HG02852 (cell line): ENCODE measurements at regions not wholly inside any gene's neighbourhood (a gene's known extent, or its start where the extent isn't known, plus 50 kb on each side); places are given as distances from the start of the nearest gene placed in this dataset.
A peak's percentile ranks its signal among the peaks of the same experiment; 100 is the strongest.
"Not testable (repeated sequence)": the region's sequence is repeated elsewhere in the genome, so short reads cannot be mapped to it uniquely, and the experiment has no call there.

ENCODE experiments used
- ATAC-seq: cut with Tn5 transposase; IDR thresholded peaks from one replicate; pipeline ENCODE4 v1.9.1; 2021; ENCODE audit warnings: mild to moderate bottlenecking, moderate library complexity; ENCODE audit not compliant: unreplicated experiment

DNA sequence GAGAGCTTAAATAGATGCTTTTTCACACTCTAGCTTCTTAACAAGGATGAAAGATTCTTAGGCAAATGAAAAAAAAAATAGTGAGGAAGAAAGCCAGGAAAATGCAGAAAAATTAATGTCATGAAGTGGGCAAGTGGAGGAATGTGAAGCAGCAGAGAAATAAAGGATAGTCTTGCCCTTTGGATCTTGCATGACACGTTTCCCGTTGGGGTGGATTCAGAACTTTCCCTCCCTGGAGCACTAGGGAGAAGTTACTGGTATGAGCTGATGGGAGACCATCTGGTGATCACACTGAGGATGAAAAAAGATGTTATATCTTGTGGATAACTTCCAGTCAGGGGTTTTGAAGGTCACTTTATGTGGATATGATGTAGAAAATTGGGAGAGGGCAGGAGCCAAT, 361.8 kb upstream of the ROPN1 start:
- ATAC-seq, result no peak

DNA sequence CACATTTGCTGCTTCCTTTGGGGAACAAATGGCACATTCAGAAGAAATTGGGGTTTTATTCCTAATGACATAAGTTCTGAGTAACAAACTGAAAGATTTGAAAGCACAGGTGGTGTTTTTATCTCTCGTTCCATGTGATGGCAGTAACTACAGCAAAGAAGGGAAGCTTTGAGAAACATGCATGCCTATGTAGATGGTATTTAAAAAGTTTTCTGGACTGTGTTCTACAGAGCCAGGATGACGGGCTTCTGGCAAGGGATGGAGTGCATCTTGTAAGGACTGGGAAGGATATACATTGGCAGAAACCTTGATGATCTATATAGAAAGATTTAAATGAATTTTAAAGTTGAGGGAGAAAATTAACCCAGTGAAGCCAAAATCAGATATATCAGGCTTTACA, 362.2 kb upstream of the ROPN1 start:
- no peak for ATAC-seq

DNA sequence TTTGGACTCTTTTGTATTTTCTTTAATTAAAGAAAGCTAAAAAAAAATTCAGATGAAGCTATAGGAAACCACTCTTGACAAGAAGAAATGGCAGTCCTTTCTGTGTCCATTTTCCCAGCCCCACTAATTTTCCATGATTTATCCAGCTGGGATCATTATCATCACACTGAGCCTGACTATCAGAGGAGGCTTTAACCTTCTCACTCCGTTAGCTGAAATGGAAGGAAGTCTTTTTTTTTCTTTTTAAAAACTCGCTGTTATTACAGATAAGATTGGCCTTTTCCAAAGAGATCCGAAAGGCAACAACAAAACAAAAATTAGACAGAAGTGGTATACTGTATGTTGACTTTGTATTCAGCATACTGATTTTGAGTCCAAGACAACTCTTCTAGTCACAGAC, 366.2 kb upstream of the ROPN1 start:
- ATAC-seq, result no peak

DNA sequence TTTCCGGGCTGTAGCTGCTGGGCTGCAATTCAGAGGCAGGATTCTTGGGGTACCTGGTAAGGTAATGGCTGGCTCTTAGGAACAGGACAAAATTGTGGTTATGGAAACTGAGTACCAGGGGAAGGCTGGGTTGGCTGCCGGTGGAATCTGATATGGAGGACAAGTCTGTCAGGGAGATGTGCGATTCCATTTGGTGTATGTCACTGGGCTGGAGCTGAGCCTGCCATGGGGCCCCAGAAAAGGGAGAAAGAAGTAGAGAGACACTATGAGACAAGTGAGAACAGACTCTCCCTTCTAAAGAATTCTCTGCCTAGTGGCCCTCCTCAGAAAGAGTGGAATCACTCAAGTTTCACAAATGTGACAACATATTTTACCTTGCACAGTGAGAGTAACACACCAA, 368.2 kb upstream of the ROPN1 start:
- ATAC-seq, result no peak

DNA sequence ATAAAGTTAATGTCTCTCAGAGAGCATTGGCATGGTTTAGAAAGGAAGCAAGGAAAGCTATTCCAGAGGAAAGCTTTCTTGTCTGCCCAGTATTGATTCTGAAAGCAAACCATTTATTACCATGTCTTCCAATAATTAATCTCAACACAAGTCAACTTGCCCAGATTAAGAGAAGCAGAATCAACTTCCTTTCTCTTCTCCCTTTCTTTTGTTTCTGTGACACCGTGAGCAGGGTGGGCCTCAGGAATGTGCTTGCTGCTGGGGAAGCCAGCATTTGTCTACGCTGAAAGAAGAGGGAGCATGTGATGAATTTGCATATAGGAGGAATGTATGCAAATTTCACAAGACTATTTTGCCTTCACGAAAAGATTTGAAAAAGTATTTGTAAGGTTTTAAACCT, 368.6 kb upstream of the ROPN1 start:
- ATAC-seq, result no peak

DNA sequence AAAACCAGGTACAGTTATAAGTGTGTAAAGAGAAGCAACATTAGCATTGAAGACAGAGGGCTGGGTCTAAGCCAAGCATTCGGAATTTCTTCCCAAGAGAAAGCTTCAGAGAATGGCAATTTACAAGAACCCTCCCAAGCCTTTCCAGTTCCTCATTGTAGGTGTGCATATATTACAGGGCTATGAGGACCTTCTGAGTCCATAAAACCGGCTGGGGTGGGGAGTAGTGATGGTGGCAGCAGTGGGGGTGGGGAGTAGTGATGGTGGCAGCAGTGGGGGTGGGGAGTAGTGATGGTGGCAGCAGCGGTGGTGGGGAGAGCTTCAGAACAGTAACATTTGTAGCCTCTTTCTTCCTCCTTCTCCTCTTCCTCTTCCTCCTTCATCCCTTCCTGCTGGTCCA, 368.7 kb upstream of the UMPS start:
- no peak for ATAC-seq

DNA sequence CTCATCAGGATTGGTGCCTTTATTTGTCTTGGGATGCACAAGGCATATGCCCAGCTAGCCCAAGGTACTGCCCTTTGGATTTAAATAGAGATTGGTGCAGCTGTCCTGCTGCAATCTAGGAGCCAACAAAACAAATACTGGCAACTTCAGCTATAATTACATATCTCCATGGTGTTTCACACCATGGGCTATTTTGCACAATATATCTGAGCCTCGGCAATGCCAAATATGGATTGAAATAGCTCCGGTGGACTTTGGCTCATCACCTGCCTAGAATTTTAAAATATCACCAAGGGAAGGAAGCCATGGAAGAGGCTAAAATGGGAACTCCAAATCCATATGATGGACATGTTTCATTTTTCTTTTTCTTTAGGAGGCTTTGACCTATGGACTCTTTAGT, 367.8 kb upstream of the UMPS start:
- ATAC-seq, result no peak

DNA sequence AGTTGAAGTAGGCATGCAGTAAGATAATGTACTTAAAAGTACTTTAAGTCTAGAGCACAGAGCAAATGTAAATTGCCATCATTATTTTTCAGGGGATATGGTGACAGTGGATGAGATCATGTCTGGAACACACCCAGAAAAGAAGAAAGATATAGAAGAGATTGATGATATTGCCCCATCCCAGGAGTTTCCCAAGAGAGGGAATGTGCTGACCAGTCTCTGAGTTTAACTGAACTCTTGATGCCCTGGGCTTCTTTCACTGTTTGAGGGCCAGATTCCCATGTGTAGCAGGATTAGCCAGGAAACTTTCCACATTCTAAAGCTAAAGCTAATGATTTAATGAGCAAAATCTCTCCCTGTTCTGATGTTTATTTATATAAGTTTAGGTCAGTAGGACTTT, 366.8 kb upstream of the UMPS start:
- ATAC-seq, result no peak

DNA sequence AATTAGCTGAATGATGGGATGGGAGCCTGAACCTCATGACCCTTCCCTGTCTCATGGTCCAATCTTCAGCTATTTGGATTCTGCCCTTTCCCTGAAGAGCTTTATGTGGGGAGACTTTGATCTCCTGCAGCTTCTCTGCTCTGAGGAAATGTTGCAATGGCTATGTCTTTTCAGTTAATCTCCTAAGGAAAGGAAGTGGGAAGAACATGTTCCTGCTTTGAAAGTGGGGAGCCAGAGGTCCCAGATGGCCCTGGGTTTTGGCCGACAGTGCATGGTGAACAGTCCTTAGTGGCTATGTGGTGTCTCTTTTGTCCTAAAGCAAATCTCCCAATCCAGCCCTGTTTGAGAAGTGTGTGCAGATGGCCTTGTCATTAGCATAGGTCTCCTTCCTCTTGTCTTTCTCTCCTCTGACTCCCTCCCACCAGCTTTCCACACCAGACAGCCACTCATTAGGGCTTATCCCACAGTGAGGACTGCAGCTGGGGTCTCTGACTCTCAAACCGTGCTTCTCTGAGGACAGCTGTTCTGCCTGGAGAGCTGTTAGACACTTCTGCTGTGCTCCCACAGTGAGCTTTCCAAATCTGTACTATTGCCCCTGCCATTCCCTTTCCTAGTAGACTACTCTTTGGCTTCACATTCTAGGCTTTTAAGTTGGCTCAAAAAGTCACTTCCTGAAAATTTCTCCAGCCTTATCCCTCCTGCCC, 365.8 kb upstream of the UMPS start:
- no peak for ATAC-seq

DNA sequence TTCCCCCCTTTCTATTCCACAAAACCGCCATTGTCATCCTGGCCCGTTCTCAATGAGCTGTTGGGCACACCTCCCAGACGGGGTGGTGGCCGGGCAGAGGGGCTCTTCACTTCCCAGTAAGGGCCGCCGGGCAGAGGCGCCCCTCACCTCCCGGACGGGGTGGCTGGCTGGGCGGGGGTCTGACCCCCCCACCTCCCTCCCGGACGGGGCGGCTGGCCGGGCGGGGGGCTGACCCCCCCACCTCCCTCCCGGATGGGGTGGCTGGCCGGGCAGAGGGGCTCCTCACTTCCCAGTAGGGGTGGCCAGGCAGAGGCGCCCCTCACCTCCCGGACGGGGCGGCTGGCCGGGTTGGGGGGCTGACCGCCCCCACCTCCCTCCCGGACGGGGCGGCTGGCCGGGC, 363.6 kb upstream of the UMPS start:
- ATAC-seq, result not testable (repeated sequence)

DNA sequence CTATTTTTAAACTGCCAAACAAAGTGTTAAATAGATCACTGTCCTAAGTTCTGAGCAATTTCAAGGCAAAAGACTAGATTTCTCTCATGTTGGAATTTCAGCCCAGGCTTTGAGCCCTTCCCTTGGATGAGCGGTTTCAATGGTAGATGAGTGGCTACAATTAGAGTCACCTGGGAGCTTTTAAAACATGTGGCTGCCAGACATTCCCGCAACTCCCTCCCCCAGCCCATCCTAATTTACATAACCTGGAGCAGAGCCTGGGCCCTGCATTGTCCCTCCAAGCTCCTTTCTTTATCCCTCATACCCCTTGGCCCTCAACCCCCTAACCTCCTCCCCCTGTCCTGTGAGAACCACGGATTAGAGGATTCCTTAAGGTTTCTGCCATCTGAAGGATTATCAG, 357.5 kb upstream of the UMPS start:
- ATAC-seq, result no peak

DNA sequence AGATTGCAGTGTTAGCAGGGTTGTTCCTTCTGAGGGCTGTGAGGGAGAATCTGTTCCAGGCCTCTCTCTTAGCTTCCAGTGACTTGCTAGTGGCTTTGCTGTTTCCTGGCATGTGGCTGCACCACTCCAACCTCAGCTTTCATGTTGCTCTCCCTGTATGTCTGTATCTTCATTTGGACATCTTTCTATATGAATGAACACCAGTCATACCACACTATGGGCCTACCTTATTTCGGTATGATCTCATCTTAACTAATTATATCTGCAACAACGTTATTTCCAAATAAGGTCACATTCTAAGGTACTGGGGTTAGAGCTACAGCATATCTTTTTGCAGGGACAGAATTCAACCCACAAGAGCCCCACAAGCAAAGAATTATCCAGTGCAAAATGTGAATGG, 356.7 kb upstream of the UMPS start:
- ATAC-seq, result peak; percentile 95

DNA sequence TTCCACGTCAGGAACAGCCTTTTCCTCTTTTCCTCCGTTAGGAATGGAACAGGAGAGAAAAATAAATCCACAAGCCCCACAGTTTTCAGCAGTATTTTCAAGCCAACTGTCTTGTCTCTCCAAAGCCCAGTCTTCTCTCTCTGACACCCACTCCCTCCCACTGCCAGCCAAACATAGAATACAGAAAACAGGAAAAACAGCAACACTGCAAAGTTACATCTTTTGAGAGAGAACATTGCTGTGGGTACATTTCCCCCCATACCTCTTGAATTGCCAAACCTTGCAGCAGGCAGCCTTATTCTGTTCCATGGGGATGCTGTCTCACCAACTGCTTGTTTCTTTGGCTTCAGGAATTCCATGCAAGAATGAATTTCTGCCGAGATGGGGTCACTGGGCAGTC, 355.7 kb upstream of the UMPS start:
- no peak for ATAC-seq

DNA sequence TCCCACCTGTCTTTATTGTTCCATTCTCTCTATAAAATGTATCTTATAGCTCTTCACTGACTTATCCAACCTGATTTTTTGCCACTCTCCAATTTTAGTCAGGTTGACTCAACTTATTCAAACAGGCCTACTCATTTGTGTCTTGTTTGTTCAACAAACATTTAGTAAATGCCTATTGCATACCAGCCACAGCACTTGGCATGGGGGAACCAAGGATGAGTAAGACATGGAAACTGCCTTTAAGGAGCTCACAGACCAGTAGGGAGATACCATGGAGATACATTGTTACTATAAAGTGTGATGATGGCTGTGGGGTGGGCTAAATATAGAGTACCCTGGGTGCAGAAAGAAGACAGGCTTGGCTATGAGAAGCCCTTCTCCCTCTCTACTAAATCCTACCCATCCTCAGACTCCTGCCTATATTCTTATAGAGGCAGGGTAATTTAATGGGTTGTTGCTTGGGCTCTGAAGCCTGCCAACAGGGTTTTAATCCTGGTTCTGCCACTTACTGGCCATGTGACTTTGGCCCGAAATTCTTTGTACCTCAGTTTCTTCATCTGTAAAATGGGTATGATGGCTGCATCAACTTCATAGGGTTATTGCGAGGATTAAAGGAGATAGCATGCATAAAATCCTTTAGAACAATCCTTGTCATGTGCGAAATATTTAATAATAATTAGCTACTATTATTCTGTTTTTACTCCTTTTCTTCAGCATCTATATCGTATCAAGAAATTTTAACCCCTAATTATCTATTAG, 348.5 kb upstream of the UMPS start:
- ATAC-seq, result no peak

DNA sequence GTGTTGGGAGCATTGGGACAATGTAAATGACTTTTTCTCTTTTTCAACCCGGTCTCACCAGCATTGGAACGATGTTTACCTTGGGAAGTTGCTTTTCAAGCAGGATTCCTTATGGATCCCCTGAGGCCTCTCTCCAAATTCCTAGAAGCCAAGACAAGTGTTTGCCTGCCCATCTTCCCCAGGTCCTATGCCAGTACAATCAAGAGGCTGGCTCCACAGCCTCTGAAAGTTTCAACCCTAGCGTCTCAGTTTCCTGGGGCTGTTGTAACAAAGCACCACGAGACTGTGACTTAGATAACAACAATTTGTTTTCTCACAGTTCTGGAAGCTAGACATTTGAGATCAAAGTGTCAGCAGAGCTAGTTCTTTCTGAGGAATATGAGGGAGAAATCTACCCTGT, 347.2 kb upstream of the UMPS start:
- ATAC-seq, result no peak

DNA sequence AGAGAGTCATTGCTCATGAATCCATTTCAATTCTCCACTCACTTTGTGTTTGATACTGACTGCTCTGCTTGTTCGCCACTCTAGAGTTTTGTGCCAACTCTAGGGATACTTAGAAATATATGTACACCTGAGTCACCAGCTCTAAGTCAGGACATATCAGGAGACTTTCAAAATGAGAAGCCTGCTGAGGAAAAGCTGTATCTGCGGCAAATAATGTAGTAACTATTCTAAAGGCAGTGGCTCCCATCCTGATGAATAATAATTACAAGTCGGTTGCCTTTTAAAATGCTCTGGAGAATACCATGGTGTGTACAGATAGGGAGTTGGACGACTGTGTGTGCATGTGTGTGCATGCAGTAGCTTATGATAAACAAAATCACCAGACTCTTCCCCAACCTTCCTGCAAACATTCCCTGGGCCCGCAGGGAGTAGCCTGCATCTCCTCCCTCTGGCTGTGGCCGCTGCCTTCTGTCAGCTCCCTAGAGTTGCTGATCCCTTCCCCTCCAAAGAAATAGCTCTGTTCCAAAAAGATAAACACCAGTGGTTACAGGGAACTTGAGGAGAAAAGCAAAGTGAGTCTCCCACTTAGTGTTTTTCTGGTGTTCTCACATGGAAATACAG, 346.3 kb upstream of the UMPS start:
- no peak for ATAC-seq

DNA sequence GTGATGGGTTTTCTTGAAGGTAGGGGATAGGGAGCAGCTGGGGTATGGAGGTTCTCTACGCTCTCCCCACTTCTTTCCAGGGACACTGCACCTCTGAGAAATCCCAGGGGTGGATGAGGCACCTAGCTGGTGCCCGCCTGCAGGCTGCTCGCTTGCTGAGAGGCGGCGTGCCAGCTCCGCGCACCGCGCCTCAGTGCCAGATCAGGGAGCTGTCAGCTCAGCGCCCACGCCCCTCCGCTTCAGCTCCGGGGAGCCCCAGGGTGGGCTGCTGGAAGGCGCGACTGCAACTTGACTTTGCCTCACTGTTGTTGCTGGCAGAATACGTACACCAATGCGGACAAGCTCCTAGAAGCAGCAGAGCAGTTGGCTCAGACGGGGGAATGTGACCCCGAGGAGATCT, 345.7 kb upstream of the UMPS start:
- ATAC-seq, result no peak

DNA sequence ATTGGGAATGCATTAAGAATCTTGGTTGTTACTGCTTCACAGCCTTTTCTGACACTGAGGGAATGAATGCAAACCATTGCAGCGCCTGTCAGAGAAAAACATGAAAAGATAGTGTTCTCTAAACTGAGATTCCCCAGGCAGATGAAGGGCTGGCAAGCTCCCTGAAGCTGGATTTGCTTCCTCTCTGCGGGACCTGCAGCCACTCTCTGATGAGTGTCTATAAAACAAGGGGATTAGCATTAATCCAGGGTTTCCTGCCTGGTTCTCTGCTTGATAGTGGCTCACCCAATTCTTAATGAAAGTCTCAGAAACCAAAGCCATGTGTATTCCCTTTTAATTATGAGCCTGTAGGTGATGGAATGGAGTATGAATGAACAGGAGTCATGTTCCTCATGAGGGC, 344.3 kb upstream of the UMPS start:
- ATAC-seq, result no peak

DNA sequence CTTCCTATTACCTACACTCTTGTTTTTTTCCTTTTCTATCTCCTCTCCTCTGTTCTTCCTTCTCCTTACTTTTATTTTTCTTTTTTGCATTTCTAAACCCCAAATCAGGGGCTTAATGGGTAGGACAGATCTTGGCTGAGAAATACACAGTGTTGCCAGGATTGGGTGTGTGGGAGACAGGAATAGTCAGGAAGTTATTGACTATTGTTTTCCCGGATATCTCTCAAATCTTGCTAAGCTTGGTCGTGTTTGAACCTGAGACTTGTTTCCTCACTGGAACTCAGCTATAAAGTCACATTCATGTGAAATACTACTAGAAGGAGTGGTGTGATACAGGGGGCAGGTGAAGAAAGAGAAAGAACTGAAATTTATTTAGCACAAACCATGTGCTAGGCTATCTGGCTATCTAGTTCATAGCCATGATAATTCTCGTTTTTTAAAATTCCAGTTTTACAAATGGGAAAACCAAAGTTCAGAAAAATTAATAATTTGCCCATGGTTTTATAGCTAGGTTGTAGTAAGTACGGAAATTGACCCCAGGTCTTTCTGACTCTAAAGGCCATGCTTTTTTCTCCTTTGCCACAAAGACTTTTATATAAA, 343.2 kb upstream of the UMPS start:
- ATAC-seq, result no peak

DNA sequence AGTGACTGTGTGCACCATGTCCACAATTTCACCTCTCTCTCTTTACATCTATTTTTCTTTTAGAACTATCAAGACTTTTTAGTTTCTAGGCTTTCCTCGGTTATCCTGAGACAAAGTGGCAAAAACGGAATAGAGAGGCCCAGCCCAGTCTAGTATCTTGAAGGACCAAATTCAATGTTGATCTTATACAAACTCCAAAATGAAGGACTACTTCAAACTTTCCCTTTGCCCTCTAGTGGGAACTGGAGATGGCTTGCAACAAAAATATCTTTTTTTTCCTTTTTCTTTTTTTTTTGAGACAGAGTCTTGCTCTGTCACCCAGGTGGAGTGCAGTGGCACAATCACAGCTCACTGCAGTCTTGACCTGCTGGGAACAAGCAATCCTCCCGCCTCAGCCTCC, 338.5 kb upstream of the UMPS start:
- ATAC-seq, result no peak

DNA sequence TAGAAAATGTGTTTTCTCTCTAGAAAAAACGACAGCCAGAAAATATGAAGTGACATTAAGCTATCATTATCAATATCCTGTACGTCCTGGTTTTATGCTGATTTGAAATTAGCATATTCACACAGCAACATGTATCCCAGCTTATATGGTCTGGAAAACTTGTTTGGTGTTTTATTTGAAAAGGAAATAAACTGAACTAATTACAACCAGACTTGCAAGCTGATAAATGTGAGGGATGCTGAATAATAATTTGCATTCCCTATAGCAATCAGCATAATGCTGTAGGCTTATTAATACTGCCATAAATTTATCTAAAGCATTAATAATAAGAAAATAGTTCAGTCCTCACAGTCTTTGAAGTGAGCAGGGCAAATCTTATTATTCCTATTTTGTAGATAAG, 336.9 kb upstream of the UMPS start:
- ATAC-seq, result no peak

DNA sequence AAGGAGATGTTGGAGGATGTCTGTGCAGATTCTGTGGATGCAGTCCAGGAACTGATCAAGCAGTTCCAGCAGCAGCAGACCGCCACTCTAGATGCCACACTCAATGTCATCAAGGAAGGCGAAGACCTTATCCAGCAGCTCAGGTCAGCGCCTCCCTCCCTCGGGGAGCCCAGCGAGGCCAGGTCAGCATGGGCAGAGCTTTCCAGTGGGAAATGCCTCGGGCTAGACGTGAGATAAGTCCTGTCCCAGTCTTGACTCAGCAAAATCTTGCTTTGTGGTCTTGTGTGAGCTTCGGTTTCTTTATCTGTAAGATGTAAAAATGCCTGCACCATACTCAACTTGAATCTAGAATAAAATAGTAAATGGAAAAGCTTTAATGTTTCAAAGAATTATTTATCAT, 335.1 kb upstream of the UMPS start:
- no peak for ATAC-seq
